HepG2 (cell line): ENCODE measurements at regions not wholly inside any gene's neighbourhood (a gene's known extent, or its start where the extent isn't known, plus 50 kb on each side); places are given as distances from the start of the nearest gene placed in this dataset.

Source experiments
- ATAD3A ChIP-seq: sonication (generic); formaldehyde crosslinking; IDR thresholded peaks from 2 replicates; pipeline ENCODE4 v1.4.0; 2020; ENCODE audit warnings: missing genetic modification reagents
- MAFK ChIP-seq, 2 experiments: IDR thresholded peaks in 1 of 2; conservative IDR thresholded peaks in 1 of 2; 2 replicates each; pipeline ENCODE4 v1.6.1; 2011; ENCODE audit warnings: improper control_type of control experiment in 2 of 2, low read length in 2 of 2
- SALL1 ChIP-seq: sonication (generic); formaldehyde crosslinking; IDR thresholded peaks from 2 replicates; pipeline ENCODE4 v1.8.0; 2022; ENCODE audit warnings: mild to moderate bottlenecking, missing genetic modification reagents
- ZNF766 ChIP-seq: sonication (generic); formaldehyde crosslinking; IDR thresholded peaks from 2 replicates; pipeline ENCODE4 v1.5.0; 2020; ENCODE audit warnings: missing genetic modification reagents, borderline replicate concordance
- TF ChIP-seq, protein P1 (sequence below): fragments of 450-650 bp; IDR thresholded peaks from 2 replicates; pipeline ENCODE4 v1.6.1; 2016
- TF ChIP-seq, protein P2 (sequence below): sonication (generic); formaldehyde crosslinking; IDR thresholded peaks from 2 replicates; pipeline ENCODE4 v1.4.0; 2020; ENCODE audit warnings: missing genetic modification reagents
- TF ChIP-seq, protein P3 (sequence below): IDR thresholded peaks from 2 replicates; pipeline ENCODE4 v1.6.1; 2012; ENCODE audit warnings: low read length, improper control_type of control experiment
- TF ChIP-seq, protein P4 (sequence below): sonication (generic); formaldehyde crosslinking; IDR thresholded peaks from 2 replicates; pipeline ENCODE4 v1.4.0; 2020; ENCODE audit warnings: low read depth, mild to moderate bottlenecking, missing genetic modification reagents

DNA sequence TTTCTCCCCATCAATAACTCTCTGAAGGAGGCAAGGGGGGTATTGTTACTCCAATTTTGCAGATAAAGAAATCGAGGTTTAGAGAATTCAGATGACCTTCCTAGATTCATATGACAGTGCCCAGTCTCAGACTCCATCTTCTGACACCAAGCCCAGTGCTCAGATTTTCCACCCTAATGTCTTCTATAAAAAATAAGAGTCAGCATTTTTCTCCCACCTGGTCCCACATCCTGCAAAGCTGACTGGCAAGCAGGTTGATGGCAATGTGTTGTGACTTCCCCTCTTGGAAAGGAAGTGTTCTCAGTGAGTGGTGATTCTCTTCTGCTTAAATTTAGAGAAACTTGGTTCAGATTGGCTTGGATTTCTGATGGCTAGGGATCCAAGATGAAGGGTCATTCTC, 129.4 kb downstream of the SOX9 start (continued):
- TF ChIP-seq, protein P1, sequence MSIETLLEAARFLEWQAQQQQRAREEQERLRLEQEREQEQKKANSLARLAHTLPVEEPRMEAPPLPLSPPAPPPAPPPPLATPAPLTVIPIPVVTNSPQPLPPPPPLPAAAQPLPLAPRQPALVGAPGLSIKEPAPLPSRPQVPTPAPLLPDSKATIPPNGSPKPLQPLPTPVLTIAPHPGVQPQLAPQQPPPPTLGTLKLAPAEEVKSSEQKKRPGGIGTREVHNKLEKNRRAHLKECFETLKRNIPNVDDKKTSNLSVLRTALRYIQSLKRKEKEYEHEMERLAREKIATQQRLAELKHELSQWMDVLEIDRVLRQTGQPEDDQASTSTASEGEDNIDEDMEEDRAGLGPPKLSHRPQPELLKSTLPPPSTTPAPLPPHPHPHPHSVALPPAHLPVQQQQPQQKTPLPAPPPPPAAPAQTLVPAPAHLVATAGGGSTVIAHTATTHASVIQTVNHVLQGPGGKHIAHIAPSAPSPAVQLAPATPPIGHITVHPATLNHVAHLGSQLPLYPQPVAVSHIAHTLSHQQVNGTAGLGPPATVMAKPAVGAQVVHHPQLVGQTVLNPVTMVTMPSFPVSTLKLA, result no peak
- TF ChIP-seq, protein P2, sequence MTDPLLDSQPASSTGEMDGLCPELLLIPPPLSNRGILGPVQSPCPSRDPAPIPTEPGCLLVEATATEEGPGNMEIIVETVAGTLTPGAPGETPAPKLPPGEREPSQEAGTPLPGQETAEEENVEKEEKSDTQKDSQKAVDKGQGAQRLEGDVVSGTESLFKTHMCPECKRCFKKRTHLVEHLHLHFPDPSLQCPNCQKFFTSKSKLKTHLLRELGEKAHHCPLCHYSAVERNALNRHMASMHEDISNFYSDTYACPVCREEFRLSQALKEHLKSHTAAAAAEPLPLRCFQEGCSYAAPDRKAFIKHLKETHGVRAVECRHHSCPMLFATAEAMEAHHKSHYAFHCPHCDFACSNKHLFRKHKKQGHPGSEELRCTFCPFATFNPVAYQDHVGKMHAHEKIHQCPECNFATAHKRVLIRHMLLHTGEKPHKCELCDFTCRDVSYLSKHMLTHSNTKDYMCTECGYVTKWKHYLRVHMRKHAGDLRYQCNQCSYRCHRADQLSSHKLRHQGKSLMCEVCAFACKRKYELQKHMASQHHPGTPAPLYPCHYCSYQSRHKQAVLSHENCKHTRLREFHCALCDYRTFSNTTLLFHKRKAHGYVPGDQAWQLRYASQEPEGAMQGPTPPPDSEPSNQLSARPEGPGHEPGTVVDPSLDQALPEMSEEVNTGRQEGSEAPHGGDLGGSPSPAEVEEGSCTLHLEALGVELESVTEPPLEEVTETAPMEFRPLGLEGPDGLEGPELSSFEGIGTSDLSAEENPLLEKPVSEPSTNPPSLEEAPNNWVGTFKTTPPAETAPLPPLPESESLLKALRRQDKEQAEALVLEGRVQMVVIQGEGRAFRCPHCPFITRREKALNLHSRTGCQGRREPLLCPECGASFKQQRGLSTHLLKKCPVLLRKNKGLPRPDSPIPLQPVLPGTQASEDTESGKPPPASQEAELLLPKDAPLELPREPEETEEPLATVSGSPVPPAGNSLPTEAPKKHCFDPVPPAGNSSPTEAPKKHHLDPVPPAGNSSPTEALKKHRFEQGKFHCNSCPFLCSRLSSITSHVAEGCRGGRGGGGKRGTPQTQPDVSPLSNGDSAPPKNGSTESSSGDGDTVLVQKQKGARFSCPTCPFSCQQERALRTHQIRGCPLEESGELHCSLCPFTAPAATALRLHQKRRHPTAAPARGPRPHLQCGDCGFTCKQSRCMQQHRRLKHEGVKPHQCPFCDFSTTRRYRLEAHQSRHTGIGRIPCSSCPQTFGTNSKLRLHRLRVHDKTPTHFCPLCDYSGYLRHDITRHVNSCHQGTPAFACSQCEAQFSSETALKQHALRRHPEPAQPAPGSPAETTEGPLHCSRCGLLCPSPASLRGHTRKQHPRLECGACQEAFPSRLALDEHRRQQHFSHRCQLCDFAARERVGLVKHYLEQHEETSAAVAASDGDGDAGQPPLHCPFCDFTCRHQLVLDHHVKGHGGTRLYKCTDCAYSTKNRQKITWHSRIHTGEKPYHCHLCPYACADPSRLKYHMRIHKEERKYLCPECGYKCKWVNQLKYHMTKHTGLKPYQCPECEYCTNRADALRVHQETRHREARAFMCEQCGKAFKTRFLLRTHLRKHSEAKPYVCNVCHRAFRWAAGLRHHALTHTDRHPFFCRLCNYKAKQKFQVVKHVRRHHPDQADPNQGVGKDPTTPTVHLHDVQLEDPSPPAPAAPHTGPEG (CRISPR knock-in tag), result no peak
- TF ChIP-seq, protein P3, sequence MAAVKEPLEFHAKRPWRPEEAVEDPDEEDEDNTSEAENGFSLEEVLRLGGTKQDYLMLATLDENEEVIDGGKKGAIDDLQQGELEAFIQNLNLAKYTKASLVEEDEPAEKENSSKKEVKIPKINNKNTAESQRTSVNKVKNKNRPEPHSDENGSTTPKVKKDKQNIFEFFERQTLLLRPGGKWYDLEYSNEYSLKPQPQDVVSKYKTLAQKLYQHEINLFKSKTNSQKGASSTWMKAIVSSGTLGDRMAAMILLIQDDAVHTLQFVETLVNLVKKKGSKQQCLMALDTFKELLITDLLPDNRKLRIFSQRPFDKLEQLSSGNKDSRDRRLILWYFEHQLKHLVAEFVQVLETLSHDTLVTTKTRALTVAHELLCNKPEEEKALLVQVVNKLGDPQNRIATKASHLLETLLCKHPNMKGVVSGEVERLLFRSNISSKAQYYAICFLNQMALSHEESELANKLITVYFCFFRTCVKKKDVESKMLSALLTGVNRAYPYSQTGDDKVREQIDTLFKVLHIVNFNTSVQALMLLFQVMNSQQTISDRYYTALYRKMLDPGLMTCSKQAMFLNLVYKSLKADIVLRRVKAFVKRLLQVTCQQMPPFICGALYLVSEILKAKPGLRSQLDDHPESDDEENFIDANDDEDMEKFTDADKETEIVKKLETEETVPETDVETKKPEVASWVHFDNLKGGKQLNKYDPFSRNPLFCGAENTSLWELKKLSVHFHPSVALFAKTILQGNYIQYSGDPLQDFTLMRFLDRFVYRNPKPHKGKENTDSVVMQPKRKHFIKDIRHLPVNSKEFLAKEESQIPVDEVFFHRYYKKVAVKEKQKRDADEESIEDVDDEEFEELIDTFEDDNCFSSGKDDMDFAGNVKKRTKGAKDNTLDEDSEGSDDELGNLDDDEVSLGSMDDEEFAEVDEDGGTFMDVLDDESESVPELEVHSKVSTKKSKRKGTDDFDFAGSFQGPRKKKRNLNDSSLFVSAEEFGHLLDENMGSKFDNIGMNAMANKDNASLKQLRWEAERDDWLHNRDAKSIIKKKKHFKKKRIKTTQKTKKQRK, result no peak
- peak; percentile 96 to 97 for TF ChIP-seq MAFK (conservative IDR thresholded peaks at IDR 0.05 in 1 of 2, IDR thresholded peaks at IDR 0.05 in 1 of 2; ENCODE audit: low read length in 2 of 2)
- TF ChIP-seq SALL1 (CRISPR knock-in tag), result no peak
- no peak for TF ChIP-seq ATAD3A
- TF ChIP-seq, protein P4, sequence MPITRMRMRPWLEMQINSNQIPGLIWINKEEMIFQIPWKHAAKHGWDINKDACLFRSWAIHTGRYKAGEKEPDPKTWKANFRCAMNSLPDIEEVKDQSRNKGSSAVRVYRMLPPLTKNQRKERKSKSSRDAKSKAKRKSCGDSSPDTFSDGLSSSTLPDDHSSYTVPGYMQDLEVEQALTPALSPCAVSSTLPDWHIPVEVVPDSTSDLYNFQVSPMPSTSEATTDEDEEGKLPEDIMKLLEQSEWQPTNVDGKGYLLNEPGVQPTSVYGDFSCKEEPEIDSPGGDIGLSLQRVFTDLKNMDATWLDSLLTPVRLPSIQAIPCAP, result no peak
- no peak for TF ChIP-seq ZNF766 (CRISPR knock-in tag)
